GM12865 (cell line): ENCODE measurements at regions not wholly inside any gene's neighbourhood (a gene's known extent, or its start where the extent isn't known, plus 50 kb on each side); places are given as distances from the start of the nearest gene placed in this dataset.

ENCODE experiments used
- DNase-seq: peaks from one replicate; pipeline ENCODE4 v3.0.0; 2010; ENCODE audit warnings: low read depth
- H3K4me3 ChIP-seq: 2 replicates; pipeline ENCODE4 v1.5.1; 2011; ENCODE audit warnings: mild to moderate bottlenecking, low read depth, low read length, control low read depth
- CTCF ChIP-seq: IDR thresholded peaks from 2 replicates; pipeline ENCODE4 v1.5.1; 2011; ENCODE audit warnings: low read length, control low read depth, low read depth, inconsistent platforms; ENCODE audit not compliant: insufficient read depth; ENCODE audit errors: missing control alignments

DNA sequence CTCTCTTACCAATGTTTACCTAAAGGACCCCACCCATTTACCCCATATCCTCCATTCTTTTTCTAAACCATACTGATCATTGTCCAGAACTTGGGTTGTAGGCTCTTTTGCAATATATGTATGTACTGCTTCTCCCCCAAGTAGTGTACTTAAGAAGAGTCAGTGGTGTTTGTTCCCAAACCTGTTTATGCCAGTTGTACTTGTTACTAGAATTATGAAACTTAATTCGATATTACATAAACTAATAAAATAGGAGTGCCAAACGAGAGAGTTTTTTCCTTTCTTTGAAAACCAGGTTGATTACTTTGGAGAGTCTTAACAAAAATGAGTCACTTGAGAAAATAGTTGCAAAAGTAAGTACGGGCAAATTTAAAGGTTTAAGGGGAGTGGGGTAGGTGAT is 96.3 kb downstream of the GEMIN8 start:
- TF ChIP-seq CTCF = no peak
- DNase-seq = no peak
- H3K4me3 ChIP-seq = no peak overlapping the region

GRCh38 chrX:13932416-13932815 is 97.3 kb downstream of the GEMIN8 start:
- no peak for TF ChIP-seq CTCF
- no peak overlapping the region for H3K4me3 ChIP-seq
- DNase-seq = no peak

- TF ChIP-seq CTCF = no peak
- DNase-seq = no peak
- no peak overlapping the region for H3K4me3 ChIP-seq
Observed at GRCh38 chrX:13927175-13927574, 102.5 kb downstream of the GEMIN8 start.

GRCh38 chrX:13923845-13924244 is 105.8 kb downstream of the GEMIN8 start:
- no peak for DNase-seq
- TF ChIP-seq CTCF = no peak

GRCh38 chrX:13923289-13923688 is 106.4 kb upstream of the GPM6B start:
- no peak for DNase-seq
- H3K4me3 ChIP-seq = no peak overlapping the region

More at GRCh38 chrX:13923845-13924244, 105.8 kb downstream of the GEMIN8 start:
- H3K4me3 ChIP-seq = no peak overlapping the region

DNA sequence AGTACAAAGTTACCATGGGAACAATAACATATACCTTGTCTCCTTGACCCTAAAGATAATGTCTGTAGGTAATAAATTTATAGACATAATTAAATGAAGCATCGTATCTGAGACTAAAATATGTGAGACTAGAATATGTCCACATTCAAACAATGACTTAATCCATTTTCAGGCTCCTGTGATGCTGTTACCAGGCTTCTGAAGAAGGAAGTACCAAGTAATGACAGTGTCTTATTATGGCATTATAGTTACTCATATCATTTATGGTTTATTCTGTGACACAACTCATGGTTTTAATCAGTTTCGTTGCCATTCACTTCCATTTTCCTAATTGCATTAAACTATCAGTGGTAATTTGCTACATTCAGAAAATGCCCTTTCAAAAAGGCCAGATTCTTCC is 100.6 kb upstream of the GPM6B start:
- no peak for DNase-seq
- TF ChIP-seq CTCF = no peak
- H3K4me3 ChIP-seq = no peak overlapping the region

More at GRCh38 chrX:13923289-13923688, 106.4 kb upstream of the GPM6B start:
- no peak for TF ChIP-seq CTCF

DNA sequence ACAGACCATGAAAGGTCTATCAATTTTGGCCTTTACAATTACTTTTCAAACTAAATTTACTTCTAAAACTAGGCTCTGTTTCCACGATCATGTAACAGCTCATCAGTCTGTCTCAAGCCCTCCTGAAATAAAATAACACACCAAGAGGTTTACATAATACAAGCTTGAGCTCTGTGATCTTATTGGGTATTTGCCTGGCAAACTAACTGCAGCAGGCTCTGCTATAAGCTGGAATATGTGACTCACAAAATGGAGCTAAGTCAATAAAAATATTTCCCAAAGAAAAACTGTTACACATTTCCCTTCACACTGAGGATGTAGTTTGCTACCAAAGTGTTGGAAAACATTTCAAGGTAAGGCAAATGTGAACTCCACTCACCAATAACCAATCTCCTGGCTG is 94.7 kb upstream of the GPM6B start:
- no peak for DNase-seq
- H3K4me3 ChIP-seq = no peak overlapping the region

More for the DNA sequence above, 94.7 kb upstream of the GPM6B start:
- TF ChIP-seq CTCF = no peak
